ENCODE measurements at regions not wholly inside any gene's neighbourhood (a gene's known extent, or its start where the extent isn't known, plus 50 kb on each side); places are given as distances from the start of the nearest gene placed in this dataset.

GRCh38 chr6:125480146-125480545 is 178.4 kb upstream of the HDDC2 start:
- H3K36me3 ChIP-seq, result no peaks in the 10 kb centered on the region
- intact Hi-C loops (cut with DNase I; ENCODE audit: low total_unique reads) (no loop called here), in situ Hi-C loops (cut with MboI; ENCODE audit: low sequenced_read_pairs in 4 of 4) (no loop called here)
- H3K4me1 ChIP-seq, result peaks cover 0 to 3% of the 10 kb centered on the region in 2 donors
- no peaks in the 10 kb centered on the region for H3K9me3 ChIP-seq
- H3K4me3 ChIP-seq, result no peak overlapping the region
- TF ChIP-seq POLR2A (IDR thresholded peaks at IDR 0.05) (no peak), CTCF (IDR thresholded peaks at IDR 0.05 in 4 of 5, conservative IDR thresholded peaks at IDR 0.05 in 1 of 5) (no peak)
- H3K27ac ChIP-seq, result no peak overlapping the region
- no peaks in the 10 kb centered on the region for H3K27me3 ChIP-seq
- DNase-seq (no peak), ATAC-seq (no peak)

DNA sequence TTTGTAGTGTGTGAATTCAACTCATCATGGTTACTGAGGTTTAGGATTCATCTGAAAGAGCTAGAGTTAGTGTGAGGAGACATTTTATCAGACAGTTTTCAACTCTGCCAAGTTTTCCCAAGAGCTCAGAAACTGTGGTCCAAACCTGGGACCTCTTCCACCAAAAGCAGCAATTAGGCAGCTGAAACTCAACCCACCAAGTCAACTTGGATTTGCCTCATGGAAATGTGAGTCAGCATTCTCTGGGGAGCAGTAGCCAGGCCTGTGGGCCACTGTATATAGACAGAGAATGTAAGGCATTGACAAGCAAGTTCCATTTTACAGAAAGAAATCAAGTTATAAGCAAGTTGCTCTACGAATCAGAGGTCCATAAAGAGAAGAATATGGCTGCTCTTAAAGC is 178.8 kb upstream of the HDDC2 start:
- ATAC-seq, result no peak
- no peak overlapping the region for H3K4me3 ChIP-seq
- no peaks in the 10 kb centered on the region for H3K36me3 ChIP-seq
- H3K9me3 ChIP-seq, result no peaks in the 10 kb centered on the region
- intact Hi-C loops (cut with DNase I; ENCODE audit: low total_unique reads) (no loop called here), in situ Hi-C loops (cut with MboI; ENCODE audit: low sequenced_read_pairs in 4 of 4) (no loop called here)
- H3K4me1 ChIP-seq, result peaks cover 0 to 3% of the 10 kb centered on the region in 2 donors
- no peak for DNase-seq
- no peak for TF ChIP-seq POLR2A (IDR thresholded peaks at IDR 0.05)
- no peak for TF ChIP-seq CTCF (IDR thresholded peaks at IDR 0.05 in 4 of 5, conservative IDR thresholded peaks at IDR 0.05 in 1 of 5)
- no peak overlapping the region for H3K27ac ChIP-seq
- H3K27me3 ChIP-seq, result no peaks in the 10 kb centered on the region

- no peak overlapping the region for H3K4me3 ChIP-seq
- no peaks in the 10 kb centered on the region for H3K27me3 ChIP-seq
- no peaks in the 10 kb centered on the region for H3K36me3 ChIP-seq
- H3K9me3 ChIP-seq, result no peaks in the 10 kb centered on the region
- peaks cover 0 to 3% of the 10 kb centered on the region in 2 donors for H3K4me1 ChIP-seq
- in situ Hi-C loops (cut with MboI; ENCODE audit: low sequenced_read_pairs in 4 of 4), result no loop called here
- no peak for DNase-seq
- no peak for TF ChIP-seq CTCF (IDR thresholded peaks at IDR 0.05 in 4 of 5, conservative IDR thresholded peaks at IDR 0.05 in 1 of 5)
- no peak for TF ChIP-seq POLR2A (IDR thresholded peaks at IDR 0.05)
- no peak overlapping the region for H3K27ac ChIP-seq
- ATAC-seq, result no peak
- intact Hi-C loops (cut with DNase I; ENCODE audit: low total_unique reads), result no loop called here
Observed at GRCh38 chr6:125481056-125481455, 179.3 kb upstream of the HDDC2 start.

DNA sequence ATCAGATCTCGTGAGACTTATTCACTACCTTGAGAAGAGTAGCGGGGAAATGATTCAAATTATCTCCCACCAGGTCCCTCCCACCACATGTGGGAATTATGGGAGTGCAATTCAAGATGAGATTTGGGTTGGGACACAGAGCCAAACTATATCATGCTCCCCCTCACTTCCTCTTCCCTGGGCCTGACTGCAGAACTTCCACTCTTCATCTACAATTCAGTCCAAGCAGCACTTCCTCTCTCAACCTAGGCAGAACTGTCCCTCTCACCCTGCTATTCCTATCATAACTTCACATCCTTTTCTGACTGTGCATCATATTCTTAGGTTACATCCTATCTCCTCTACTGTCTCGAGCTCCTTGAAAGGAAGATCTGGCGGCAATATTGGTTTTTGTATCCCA is 184.0 kb upstream of the HDDC2 start:
- no peak overlapping the region for H3K4me3 ChIP-seq
- H3K27me3 ChIP-seq, result no peaks in the 10 kb centered on the region
- H3K4me1 ChIP-seq, result peaks cover 0 to under 1% of the 10 kb centered on the region in 2 donors
- TF ChIP-seq CTCF (IDR thresholded peaks at IDR 0.05 in 4 of 5, conservative IDR thresholded peaks at IDR 0.05 in 1 of 5) (no peak), POLR2A (IDR thresholded peaks at IDR 0.05) (no peak)
- intact Hi-C loops (cut with DNase I; ENCODE audit: low total_unique reads) (no loop called here), in situ Hi-C loops (cut with MboI; ENCODE audit: low sequenced_read_pairs in 4 of 4) (no loop called here)
- H3K9me3 ChIP-seq, result no peaks in the 10 kb centered on the region
- H3K36me3 ChIP-seq, result no peaks in the 10 kb centered on the region
- no peak overlapping the region for H3K27ac ChIP-seq
- ATAC-seq (no peak), DNase-seq (no peak)

DNA sequence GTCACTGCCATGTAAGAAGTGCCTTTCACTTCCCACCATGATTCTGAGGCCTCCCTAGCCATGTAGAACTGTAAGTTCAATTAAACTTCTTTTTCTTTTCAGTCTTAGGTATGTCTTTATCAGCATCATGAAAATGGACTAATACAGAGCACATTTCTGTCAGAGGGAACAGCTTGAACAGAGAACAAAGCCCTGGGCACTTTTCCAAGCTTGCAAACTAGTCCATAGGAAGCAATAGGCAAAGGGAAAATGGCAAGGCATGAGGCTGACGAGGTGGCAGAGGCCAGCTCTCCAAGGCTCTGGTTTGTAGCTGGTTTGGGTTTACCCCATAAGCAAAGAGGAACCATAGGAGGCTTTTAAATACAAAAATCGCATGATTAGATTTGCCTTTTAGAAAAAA is 185.1 kb upstream of the HDDC2 start:
- TF ChIP-seq POLR2A (IDR thresholded peaks at IDR 0.05) (no peak), CTCF (IDR thresholded peaks at IDR 0.05 in 4 of 5, conservative IDR thresholded peaks at IDR 0.05 in 1 of 5) (no peak)
- no peak overlapping the region for H3K27ac ChIP-seq
- in situ Hi-C loops (cut with MboI; ENCODE audit: low sequenced_read_pairs in 4 of 4) (no loop called here), intact Hi-C loops (cut with DNase I; ENCODE audit: low total_unique reads) (no loop called here)
- ATAC-seq (no peak), DNase-seq (no peak)
- no peaks in the 10 kb centered on the region for H3K36me3 ChIP-seq
- H3K4me3 ChIP-seq, result no peak overlapping the region
- no peaks in the 10 kb centered on the region for H3K4me1 ChIP-seq
- H3K27me3 ChIP-seq, result no peaks in the 10 kb centered on the region
- H3K9me3 ChIP-seq, result no peaks in the 10 kb centered on the region
